ENCODE measurements at regions not wholly inside any gene's neighbourhood (a gene's known extent, or its start where the extent isn't known, plus 50 kb on each side); places are given as distances from the start of the nearest gene placed in this dataset.

- no peak for TF ChIP-seq EZH2 (IDR thresholded peaks at IDR 0.05; ENCODE audit: borderline replicate concordance, low read length)
- TF ChIP-seq CTCF (IDR thresholded peaks at IDR 0.05; ENCODE audit: low read length) = no peak
Measured at GRCh38 chr4:185932491-185932890, 120.5 kb upstream of the SORBS2 start.

All from OCI-LY1 (cell line).